ENCODE measurements at regions not wholly inside any gene's neighbourhood (a gene's known extent, or its start where the extent isn't known, plus 50 kb on each side); places are given as distances from the start of the nearest gene placed in this dataset.

- TF ChIP-seq CTCF (IDR thresholded peaks at IDR 0.05) (no peak), POLR2A (IDR thresholded peaks at IDR 0.05) (no peak)
Observed at GRCh38 chr11:119832202-119832935, 103.4 kb upstream of the NECTIN1 start.
